ENCODE measurements at regions not wholly inside any gene's neighbourhood (a gene's known extent, or its start where the extent isn't known, plus 50 kb on each side); places are given as distances from the start of the nearest gene placed in this dataset.
A peak's percentile ranks its signal among the peaks of the same experiment; 100 is the strongest.

GRCh38 chr11:82676483-82677094 lies 57.1 kb downstream of the FAM181B start:
- no peak for DNase-seq (ENCODE audit: low spot score, unreplicated experiment)
- Mint-ChIP-seq H3K4me3 (ENCODE audit: low read depth) (no peak overlapping the region), H3K4me1 (ENCODE audit: low read depth) (no peaks in the 10 kb centered on the region), H3K9me3 (ENCODE audit: low read depth) (no peaks in the 10 kb centered on the region), H3K36me3 (ENCODE audit: insufficient read depth) (no peaks in the 10 kb centered on the region), H3K27me3 (no peaks in the 10 kb centered on the region), H3K27ac (no peak overlapping the region)
- peak; percentile 37 for TF ChIP-seq CTCF (IDR thresholded peaks at IDR 0.05; ENCODE audit: unreplicated experiment)

GRCh38 chr11:82675838-82676237 lies 57.8 kb downstream of the FAM181B start:
- no peak for DNase-seq (ENCODE audit: low spot score, unreplicated experiment)
- no peak overlapping the region for H3K4me3 Mint-ChIP-seq (ENCODE audit: low read depth)
- no peaks in the 10 kb centered on the region for H3K36me3 Mint-ChIP-seq (ENCODE audit: insufficient read depth)
- no peaks in the 10 kb centered on the region for H3K27me3 Mint-ChIP-seq
- no peak overlapping the region for H3K27ac Mint-ChIP-seq
- H3K9me3 Mint-ChIP-seq (ENCODE audit: low read depth) = no peaks in the 10 kb centered on the region
- TF ChIP-seq CTCF (IDR thresholded peaks at IDR 0.05; ENCODE audit: unreplicated experiment) = no peak
- H3K4me1 Mint-ChIP-seq (ENCODE audit: low read depth) = no peaks in the 10 kb centered on the region

- Mint-ChIP-seq H3K4me3 (ENCODE audit: low read depth) (no peak overlapping the region), H3K4me1 (ENCODE audit: low read depth) (no peaks in the 10 kb centered on the region), H3K27me3 (no peaks in the 10 kb centered on the region), H3K36me3 (ENCODE audit: insufficient read depth) (no peaks in the 10 kb centered on the region), H3K9me3 (ENCODE audit: low read depth) (peaks cover 8% of the 10 kb centered on the region), H3K27ac (no peak overlapping the region)
- TF ChIP-seq CTCF (IDR thresholded peaks at IDR 0.05; ENCODE audit: unreplicated experiment) = no peak
- DNase-seq (ENCODE audit: low spot score, unreplicated experiment) = no peak
Measured at GRCh38 chr11:82673631-82674030, 60.0 kb downstream of the FAM181B start.

GRCh38 chr11:82671451-82671850 lies 62.2 kb downstream of the FAM181B start:
- no peak for DNase-seq (ENCODE audit: low spot score, unreplicated experiment)
- Mint-ChIP-seq H3K36me3 (ENCODE audit: insufficient read depth) (no peaks in the 10 kb centered on the region), H3K4me1 (ENCODE audit: low read depth) (no peaks in the 10 kb centered on the region), H3K4me3 (ENCODE audit: low read depth) (no peak overlapping the region), H3K9me3 (ENCODE audit: low read depth) (peaks cover 9% of the 10 kb centered on the region), H3K27me3 (no peaks in the 10 kb centered on the region), H3K27ac (no peak overlapping the region)
- no peak for TF ChIP-seq CTCF (IDR thresholded peaks at IDR 0.05; ENCODE audit: unreplicated experiment)

- no peak for TF ChIP-seq CTCF (IDR thresholded peaks at IDR 0.05; ENCODE audit: unreplicated experiment)
- H3K9me3 Mint-ChIP-seq (ENCODE audit: low read depth) = peaks cover under 1% of the 10 kb centered on the region
- no peaks in the 10 kb centered on the region for H3K36me3 Mint-ChIP-seq (ENCODE audit: insufficient read depth)
- DNase-seq (ENCODE audit: low spot score, unreplicated experiment) = no peak
- H3K4me1 Mint-ChIP-seq (ENCODE audit: low read depth) = no peaks in the 10 kb centered on the region
- peaks cover 3% of the 10 kb centered on the region for H3K27me3 Mint-ChIP-seq
- no peak overlapping the region for H3K27ac Mint-ChIP-seq
- H3K4me3 Mint-ChIP-seq (ENCODE audit: low read depth) = no peak overlapping the region
Measured at GRCh38 chr11:82663535-82663934, 70.1 kb downstream of the FAM181B start.

Measured in progenitor cell of endocrine pancreas (in vitro differentiated cells).